ENCODE measurements at regions not wholly inside any gene's neighbourhood (a gene's known extent, or its start where the extent isn't known, plus 50 kb on each side); places are given as distances from the start of the nearest gene placed in this dataset.

GRCh38 chr5:71998746-71999145 is 108.5 kb upstream of the MAP1B start:
- no peak for DNase-seq (ENCODE audit: extremely low read depth, insufficient read length)
- no peaks in the 10 kb centered on the region; the same call in 1 of the 2 replicates for H3K27me3 ChIP-seq (replicated peaks; ENCODE audit: control insufficient read depth, insufficient read depth, low read length)
- H3K36me3 ChIP-seq (ENCODE audit: control insufficient read depth, insufficient read depth, low read length): no peaks in the 10 kb centered on the region
- no peak for TF ChIP-seq CTCF (IDR thresholded peaks at IDR 0.05; ENCODE audit: insufficient read depth, low read length, poor library complexity, severe bottlenecking)
- H3K4me3 ChIP-seq (replicated peaks; ENCODE audit: low read depth, low read length): no peak overlapping the region

GRCh38 chr5:72000707-72001106 is 106.6 kb upstream of the MAP1B start:
- no peak for TF ChIP-seq CTCF (IDR thresholded peaks at IDR 0.05; ENCODE audit: insufficient read depth, low read length, poor library complexity, severe bottlenecking)
- H3K27me3 ChIP-seq (replicated peaks; ENCODE audit: control insufficient read depth, insufficient read depth, low read length): no peaks in the 10 kb centered on the region; the same call in 1 of the 2 replicates
- no peak overlapping the region for H3K4me3 ChIP-seq (replicated peaks; ENCODE audit: low read depth, low read length)
- no peak for DNase-seq (ENCODE audit: extremely low read depth, insufficient read length)
- no peaks in the 10 kb centered on the region for H3K36me3 ChIP-seq (ENCODE audit: control insufficient read depth, insufficient read depth, low read length)

- Histone ChIP-seq H3K4me3 (replicated peaks; ENCODE audit: low read depth, low read length) (no peak overlapping the region), H3K27me3 (replicated peaks; ENCODE audit: control insufficient read depth, insufficient read depth, low read length) (no peaks in the 10 kb centered on the region; the same call in 1 of the 2 replicates), H3K36me3 (ENCODE audit: control insufficient read depth, insufficient read depth, low read length) (no peaks in the 10 kb centered on the region)
- DNase-seq (ENCODE audit: extremely low read depth, insufficient read length): no peak
- no peak for TF ChIP-seq CTCF (IDR thresholded peaks at IDR 0.05; ENCODE audit: insufficient read depth, low read length, poor library complexity, severe bottlenecking)
Observed at GRCh38 chr5:72005671-72006070, 101.6 kb upstream of the MAP1B start.

- H3K4me3 ChIP-seq (replicated peaks; ENCODE audit: low read depth, low read length): no peak overlapping the region
- H3K36me3 ChIP-seq (ENCODE audit: control insufficient read depth, insufficient read depth, low read length): no peaks in the 10 kb centered on the region
- DNase-seq (ENCODE audit: extremely low read depth, insufficient read length): no peak
- no peak for TF ChIP-seq CTCF (IDR thresholded peaks at IDR 0.05; ENCODE audit: insufficient read depth, low read length, poor library complexity, severe bottlenecking)
- no peaks in the 10 kb centered on the region; the same call in 1 of the 2 replicates for H3K27me3 ChIP-seq (replicated peaks; ENCODE audit: control insufficient read depth, insufficient read depth, low read length)
Observed at GRCh38 chr5:72006361-72006760, 100.9 kb upstream of the MAP1B start.

- no peaks in the 10 kb centered on the region for H3K36me3 ChIP-seq (ENCODE audit: control insufficient read depth, insufficient read depth, low read length)
- no peaks in the 10 kb centered on the region; the same call in 1 of the 2 replicates for H3K27me3 ChIP-seq (replicated peaks; ENCODE audit: control insufficient read depth, insufficient read depth, low read length)
- H3K4me3 ChIP-seq (replicated peaks; ENCODE audit: low read depth, low read length): no peak overlapping the region
- no peak for DNase-seq (ENCODE audit: extremely low read depth, insufficient read length)
- no peak for TF ChIP-seq CTCF (IDR thresholded peaks at IDR 0.05; ENCODE audit: insufficient read depth, low read length, poor library complexity, severe bottlenecking)
Observed at GRCh38 chr5:72007336-72008111, 99.8 kb upstream of the MAP1B start.

All from GM06990 (cell line).